ENCODE measurements at regions not wholly inside any gene's neighbourhood (a gene's known extent, or its start where the extent isn't known, plus 50 kb on each side); places are given as distances from the start of the nearest gene placed in this dataset.

- no peak for DNase-seq
Observed at GRCh38 chr18:61727241-61728193, 165.3 kb downstream of the RNF152 start.

- DNase-seq, result no peak
Observed at GRCh38 chr18:61724532-61724931, 168.3 kb downstream of the RNF152 start.

- no peak for DNase-seq
Observed at GRCh38 chr18:61722247-61722646, 170.6 kb downstream of the RNF152 start.

GRCh38 chr18:61720496-61720895 is 172.3 kb downstream of the RNF152 start:
- no peak for DNase-seq

- DNase-seq, result no peak
Observed at GRCh38 chr18:61719671-61720070, 173.1 kb downstream of the RNF152 start.

- DNase-seq, result no peak
Observed at GRCh38 chr18:61718944-61719343, 173.9 kb downstream of the RNF152 start.

GRCh38 chr18:61714421-61714820 is 178.4 kb downstream of the RNF152 start:
- DNase-seq, result no peak

GRCh38 chr18:61713502-61713901 is 179.3 kb downstream of the RNF152 start:
- no peak for DNase-seq

GRCh38 chr18:61710082-61710620 is 182.7 kb downstream of the RNF152 start:
- DNase-seq, result no peak

GRCh38 chr18:61706276-61706915 is 186.4 kb downstream of the RNF152 start:
- DNase-seq, result no peak

GRCh38 chr18:61703508-61703907 is 189.3 kb downstream of the RNF152 start:
- no peak for DNase-seq

- DNase-seq, result no peak
Observed at GRCh38 chr18:61702007-61702406, 190.8 kb downstream of the RNF152 start.

GRCh38 chr18:61699397-61700110 is 193.3 kb downstream of the RNF152 start:
- no peak for DNase-seq

- DNase-seq, result no peak
Observed at GRCh38 chr18:61697306-61697909, 195.4 kb downstream of the RNF152 start.

- DNase-seq, result no peak
Observed at GRCh38 chr18:61694236-61694635, 198.6 kb downstream of the RNF152 start.

- no peak for DNase-seq
Observed at GRCh38 chr18:61690418-61691138, 202.2 kb downstream of the RNF152 start.

- DNase-seq, result no peak
Observed at GRCh38 chr18:61687317-61687716, 205.5 kb downstream of the RNF152 start.

GRCh38 chr18:61683856-61684255 is 209.0 kb downstream of the RNF152 start:
- DNase-seq, result no peak

- DNase-seq, result no peak
Observed at GRCh38 chr18:61681065-61681464, 211.7 kb downstream of the RNF152 start.

- no peak for DNase-seq
Observed at GRCh38 chr18:61679836-61680235, 213.0 kb downstream of the RNF152 start.

- DNase-seq, result no peak
Observed at GRCh38 chr18:61677435-61677970, 215.3 kb downstream of the RNF152 start.
